ENCODE measurements at regions not wholly inside any gene's neighbourhood (a gene's known extent, or its start where the extent isn't known, plus 50 kb on each side); places are given as distances from the start of the nearest gene placed in this dataset.

- Histone ChIP-seq H3K4me2 (ENCODE audit: low read length) (no peak overlapping the region), H3K27me3 (ENCODE audit: insufficient read depth, low read depth, low read length) (no peaks in the 10 kb centered on the region), H3K9me3 (ENCODE audit: low read length) (no peaks in the 10 kb centered on the region), H3F3A (ENCODE audit: insufficient read depth, low read length, poor library complexity, severe bottlenecking) (no peaks in the 10 kb centered on the region), H3K36me3 (ENCODE audit: insufficient read depth, low read length) (no peaks in the 10 kb centered on the region), H3K79me2 (replicated peaks; ENCODE audit: insufficient read depth, low read length) (no peaks in the 10 kb centered on the region), H3K9me2 (ENCODE audit: insufficient read depth, low read length) (no peaks in the 10 kb centered on the region), H2AFZ (ENCODE audit: low read depth, low read length) (no peak overlapping the region), H3K4me3 (ENCODE audit: low read length) (no peak overlapping the region), H3K9ac (ENCODE audit: low read length) (no peak overlapping the region), H4K20me1 (ENCODE audit: insufficient read depth) (no peaks in the 10 kb centered on the region), H3K27ac (ENCODE audit: low read length) (no peak overlapping the region)
- TF ChIP-seq POLR2AphosphoS5 (IDR thresholded peaks at IDR 0.05) (no peak), SMC3 (conservative IDR thresholded peaks at IDR 0.05; ENCODE audit: poor library complexity) (no peak), CTCF (IDR thresholded peaks at IDR 0.05; ENCODE audit: poor library complexity, severe bottlenecking) (no peak), EP300 (conservative IDR thresholded peaks at IDR 0.05; ENCODE audit: poor library complexity, severe bottlenecking) (no peak), TAF1 (IDR thresholded peaks at IDR 0.05; ENCODE audit: low read depth) (no peak), MXI1 (conservative IDR thresholded peaks at IDR 0.05; ENCODE audit: poor library complexity, severe bottlenecking) (no peak), RAD21 (conservative IDR thresholded peaks at IDR 0.05) (no peak), EZH2 (IDR thresholded peaks at IDR 0.05; ENCODE audit: borderline replicate concordance, insufficient read depth, low read length, poor library complexity, severe bottlenecking) (no peak), REST (IDR thresholded peaks at IDR 0.05; ENCODE audit: borderline replicate concordance) (no peak)
These were observed 433.2 kb upstream of the HTR2A start for GRCh38 chr13:47330031-47330430.

GRCh38 chr13:47327861-47328260 is 431.0 kb upstream of the HTR2A start:
- no peak overlapping the region for H3K4me3 ChIP-seq (ENCODE audit: low read length)
- H4K20me1 ChIP-seq (ENCODE audit: insufficient read depth), result no peaks in the 10 kb centered on the region
- no peak overlapping the region for H2AFZ ChIP-seq (ENCODE audit: low read depth, low read length)
- no peaks in the 10 kb centered on the region for H3K9me2 ChIP-seq (ENCODE audit: insufficient read depth, low read length)
- no peak for TF ChIP-seq REST (IDR thresholded peaks at IDR 0.05; ENCODE audit: borderline replicate concordance)
- no peaks in the 10 kb centered on the region for H3K9me3 ChIP-seq (ENCODE audit: low read length)
- no peak overlapping the region for H3K9ac ChIP-seq (ENCODE audit: low read length)
- no peaks in the 10 kb centered on the region for H3K36me3 ChIP-seq (ENCODE audit: insufficient read depth, low read length)
- H3K79me2 ChIP-seq (replicated peaks; ENCODE audit: insufficient read depth, low read length), result no peaks in the 10 kb centered on the region
- no peak overlapping the region for H3K4me2 ChIP-seq (ENCODE audit: low read length)
- no peak overlapping the region for H3K27ac ChIP-seq (ENCODE audit: low read length)
- no peaks in the 10 kb centered on the region for H3K27me3 ChIP-seq (ENCODE audit: insufficient read depth, low read depth, low read length)
- H3F3A ChIP-seq (ENCODE audit: insufficient read depth, low read length, poor library complexity, severe bottlenecking), result no peaks in the 10 kb centered on the region

All from neural cell (in vitro differentiated cells).